ENCODE measurements at regions not wholly inside any gene's neighbourhood (a gene's known extent, or its start where the extent isn't known, plus 50 kb on each side); places are given as distances from the start of the nearest gene placed in this dataset.
"Not testable (repeated sequence)": the region's sequence is repeated elsewhere in the genome, so short reads cannot be mapped to it uniquely, and the experiment has no call there.

GRCh38 chr6:5838656-5839396 is 167.9 kb downstream of the NRN1 start:
- DNase-seq: no peak

- no peak for DNase-seq
Observed at GRCh38 chr6:5837323-5837722, 169.4 kb downstream of the NRN1 start.

- DNase-seq: not testable (repeated sequence)
Observed at GRCh38 chr6:5836597-5836996, 170.1 kb downstream of the NRN1 start.

- DNase-seq: no peak
Observed at GRCh38 chr6:5833120-5833519, 173.6 kb downstream of the NRN1 start.

- DNase-seq: no peak
Observed at GRCh38 chr6:5832668-5833067, 174.1 kb downstream of the NRN1 start.

- peak in 1 of 3 donors; percentile 33 for DNase-seq
Observed at GRCh38 chr6:5831219-5831862, 175.4 kb downstream of the NRN1 start.

- DNase-seq: no peak
Observed at GRCh38 chr6:5828296-5828695, 178.4 kb downstream of the NRN1 start.

- DNase-seq: peak in 2 of 3 donors; percentile 6 to 55
Observed at GRCh38 chr6:5827056-5827904, 179.4 kb downstream of the NRN1 start.

- not testable (repeated sequence) for DNase-seq
Observed at GRCh38 chr6:5824382-5824983, 182.2 kb downstream of the NRN1 start.

Data from muscle of back (tissue), 3 donors.